A673 (cell line): ENCODE measurements at regions not wholly inside any gene's neighbourhood (a gene's known extent, or its start where the extent isn't known, plus 50 kb on each side); places are given as distances from the start of the nearest gene placed in this dataset.

Experiments
- CTCF ChIP-seq: fragments of 300-800, 200-600 bp; sonication (generic); conservative IDR thresholded peaks from 2 replicates; pipeline ENCODE4 v1.5.1; 2017; ENCODE audit warnings: low read depth, mild to moderate bottlenecking, antibody characterized with exemption, low read length, moderate library complexity, mixed read lengths
- EZH2 ChIP-seq: fragments of 200-600 bp; sonication (generic); IDR thresholded peaks from 2 replicates; pipeline ENCODE4 v1.6.1; 2017; ENCODE audit warnings: borderline replicate concordance, low read depth, mild to moderate bottlenecking, mixed read lengths, antibody characterized with exemption, low read length; ENCODE audit not compliant: poor library complexity, severe bottlenecking

GRCh38 chr5:110072651-110073050 lies 382.9 kb downstream of the MAN2A1 start:
- no peak for TF ChIP-seq CTCF
- no peak for TF ChIP-seq EZH2
